Skeletal muscle satellite cell (primary cell): ENCODE measurements at regions not wholly inside any gene's neighbourhood (a gene's known extent, or its start where the extent isn't known, plus 50 kb on each side); places are given as distances from the start of the nearest gene placed in this dataset.

ENCODE experiments used
- H3K27me3 ChIP-seq: 2 replicates; pipeline ENCODE4 v1.7.0; 2013; ENCODE audit warnings: low read length; ENCODE audit not compliant: control insufficient read depth, insufficient read depth
- H3K36me3 ChIP-seq: 2 replicates; pipeline ENCODE4 v1.7.0; 2013; ENCODE audit warnings: mild to moderate bottlenecking, control low read depth, low read length; ENCODE audit not compliant: insufficient read depth
- H3K4me1 ChIP-seq: 2 replicates; pipeline ENCODE4 v1.7.0; 2013; ENCODE audit warnings: low read length; ENCODE audit not compliant: control insufficient read depth, insufficient read depth
- H3K4me2 ChIP-seq: 2 replicates; pipeline ENCODE4 v1.7.0; 2013; ENCODE audit warnings: mild to moderate bottlenecking, low read length
- H3K4me3 ChIP-seq: 2 replicates; pipeline ENCODE4 v1.7.0; 2013; ENCODE audit warnings: low read length
- H3K9ac ChIP-seq: 2 replicates; pipeline ENCODE4 v1.7.0; 2013; ENCODE audit warnings: mild to moderate bottlenecking, low read depth, low read length, moderate library complexity
- H3K9me3 ChIP-seq: replicated peaks from 2 replicates; pipeline ENCODE4 v1.7.0; 2013; ENCODE audit warnings: mild to moderate bottlenecking, control low read depth, low read length

- no peaks in the 10 kb centered on the region for H3K4me1 ChIP-seq
- no peak overlapping the region for H3K4me3 ChIP-seq
- H3K4me2 ChIP-seq, result no peak overlapping the region
- H3K9me3 ChIP-seq, result no peaks in the 10 kb centered on the region
- H3K27me3 ChIP-seq, result no peaks in the 10 kb centered on the region
- no peaks in the 10 kb centered on the region for H3K36me3 ChIP-seq
- H3K9ac ChIP-seq, result no peak overlapping the region
Measured at GRCh38 chr1:108082738-108083562, 117.2 kb downstream of the SLC25A24 start.

- Histone ChIP-seq H3K9me3 (no peaks in the 10 kb centered on the region), H3K9ac (no peak overlapping the region), H3K4me2 (no peak overlapping the region), H3K4me3 (no peak overlapping the region), H3K36me3 (no peaks in the 10 kb centered on the region), H3K4me1 (no peaks in the 10 kb centered on the region), H3K27me3 (no peaks in the 10 kb centered on the region)
Measured at GRCh38 chr1:108082001-108082400, 117.0 kb upstream of the VAV3 start.

GRCh38 chr1:108080448-108080847, 115.5 kb upstream of the VAV3 start:
- Histone ChIP-seq H3K4me3 (no peak overlapping the region), H3K4me1 (no peaks in the 10 kb centered on the region)

GRCh38 chr1:108079440-108080025, 114.6 kb upstream of the VAV3 start:
- no peak overlapping the region for H3K9ac ChIP-seq
- H3K36me3 ChIP-seq, result no peaks in the 10 kb centered on the region
- no peaks in the 10 kb centered on the region for H3K27me3 ChIP-seq
- no peaks in the 10 kb centered on the region for H3K4me1 ChIP-seq
- no peak overlapping the region for H3K4me3 ChIP-seq
- no peak overlapping the region for H3K4me2 ChIP-seq
- H3K9me3 ChIP-seq, result no peaks in the 10 kb centered on the region

More at GRCh38 chr1:108080448-108080847, 115.5 kb upstream of the VAV3 start:
- H3K9me3 ChIP-seq, result no peaks in the 10 kb centered on the region
- H3K27me3 ChIP-seq, result no peaks in the 10 kb centered on the region
- no peak overlapping the region for H3K9ac ChIP-seq
- H3K36me3 ChIP-seq, result no peaks in the 10 kb centered on the region
- no peak overlapping the region for H3K4me2 ChIP-seq

- Histone ChIP-seq H3K4me3 (no peak overlapping the region), H3K4me1 (no peaks in the 10 kb centered on the region), H3K27me3 (no peaks in the 10 kb centered on the region), H3K4me2 (no peak overlapping the region), H3K9ac (no peak overlapping the region), H3K9me3 (no peaks in the 10 kb centered on the region), H3K36me3 (no peaks in the 10 kb centered on the region)
Measured at GRCh38 chr1:108077991-108078390, 113.0 kb upstream of the VAV3 start.

- Histone ChIP-seq H3K27me3 (peaks cover 8% of the 10 kb centered on the region), H3K4me3 (no peak overlapping the region), H3K9me3 (no peaks in the 10 kb centered on the region), H3K4me2 (no peak overlapping the region), H3K9ac (no peak overlapping the region), H3K4me1 (no peaks in the 10 kb centered on the region), H3K36me3 (no peaks in the 10 kb centered on the region)
Measured at GRCh38 chr1:108075055-108075454, 110.1 kb upstream of the VAV3 start.

- Histone ChIP-seq H3K36me3 (no peaks in the 10 kb centered on the region), H3K4me3 (no peak overlapping the region), H3K27me3 (peaks cover 8% of the 10 kb centered on the region), H3K4me1 (no peaks in the 10 kb centered on the region), H3K4me2 (no peak overlapping the region), H3K9me3 (no peaks in the 10 kb centered on the region), H3K9ac (no peak overlapping the region)
Measured at GRCh38 chr1:108072776-108073175, 107.8 kb upstream of the VAV3 start.

- Histone ChIP-seq H3K4me1 (no peaks in the 10 kb centered on the region), H3K36me3 (no peaks in the 10 kb centered on the region), H3K4me2 (no peak overlapping the region), H3K9ac (no peak overlapping the region), H3K4me3 (no peak overlapping the region), H3K9me3 (no peaks in the 10 kb centered on the region), H3K27me3 (peaks cover 8% of the 10 kb centered on the region)
Measured at GRCh38 chr1:108072212-108072611, 107.2 kb upstream of the VAV3 start.

GRCh38 chr1:108071601-108072000, 106.6 kb upstream of the VAV3 start:
- H3K9me3 ChIP-seq, result no peaks in the 10 kb centered on the region
- H3K9ac ChIP-seq, result no peak overlapping the region
- peaks cover 8% of the 10 kb centered on the region for H3K27me3 ChIP-seq
- H3K4me3 ChIP-seq, result no peak overlapping the region
- no peak overlapping the region for H3K4me2 ChIP-seq
- H3K4me1 ChIP-seq, result no peaks in the 10 kb centered on the region
- no peaks in the 10 kb centered on the region for H3K36me3 ChIP-seq

- H3K36me3 ChIP-seq, result no peaks in the 10 kb centered on the region
- H3K9ac ChIP-seq, result no peak overlapping the region
- H3K27me3 ChIP-seq, result peaks cover 8% of the 10 kb centered on the region
- no peak overlapping the region for H3K4me2 ChIP-seq
- no peaks in the 10 kb centered on the region for H3K4me1 ChIP-seq
- no peak overlapping the region for H3K4me3 ChIP-seq
- H3K9me3 ChIP-seq, result no peaks in the 10 kb centered on the region
Measured at GRCh38 chr1:108070662-108071061, 105.7 kb upstream of the VAV3 start.

GRCh38 chr1:108067884-108068540, 103.0 kb upstream of the VAV3 start:
- no peaks in the 10 kb centered on the region for H3K9me3 ChIP-seq
- H3K4me3 ChIP-seq, result no peak overlapping the region
- H3K27me3 ChIP-seq, result peaks cover 8% of the 10 kb centered on the region
- no peak overlapping the region for H3K4me2 ChIP-seq
- no peaks in the 10 kb centered on the region for H3K36me3 ChIP-seq
- H3K4me1 ChIP-seq, result no peaks in the 10 kb centered on the region
- no peak overlapping the region for H3K9ac ChIP-seq
